NCI-H460 (cell line): ENCODE measurements at regions not wholly inside any gene's neighbourhood (a gene's known extent, or its start where the extent isn't known, plus 50 kb on each side); places are given as distances from the start of the nearest gene placed in this dataset.
A peak's percentile ranks its signal among the peaks of the same experiment; 100 is the strongest.

Source experiments
- DNase-seq: peaks from one replicate; pipeline ENCODE4 v3.0.0-alpha.2; 2016; ENCODE audit warnings: low read depth; ENCODE audit errors: extremely low read depth

GRCh38 chr12:115449526-115449925, 765.6 kb upstream of the TBX3 start:
- no peak for DNase-seq

DNA sequence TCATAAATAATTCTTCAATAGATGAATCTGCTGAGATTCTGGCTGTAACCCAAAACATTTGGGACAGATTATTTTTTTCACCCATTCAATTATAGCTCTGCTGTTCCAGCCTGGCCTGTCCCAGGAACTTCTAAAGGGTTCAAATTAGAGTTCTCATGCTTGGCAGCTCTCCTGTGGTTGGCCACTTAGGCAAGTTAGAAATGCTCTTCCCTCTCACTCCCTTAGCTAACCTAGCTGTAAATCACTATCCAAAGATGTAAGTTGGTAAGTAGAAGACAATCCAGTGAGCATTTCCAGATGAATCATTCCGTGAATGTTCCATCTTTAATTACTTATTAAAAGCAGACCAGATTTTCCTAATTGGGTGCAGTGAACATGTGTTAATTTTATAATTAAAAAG, 760.4 kb upstream of the TBX3 start:
- no peak for DNase-seq

DNA sequence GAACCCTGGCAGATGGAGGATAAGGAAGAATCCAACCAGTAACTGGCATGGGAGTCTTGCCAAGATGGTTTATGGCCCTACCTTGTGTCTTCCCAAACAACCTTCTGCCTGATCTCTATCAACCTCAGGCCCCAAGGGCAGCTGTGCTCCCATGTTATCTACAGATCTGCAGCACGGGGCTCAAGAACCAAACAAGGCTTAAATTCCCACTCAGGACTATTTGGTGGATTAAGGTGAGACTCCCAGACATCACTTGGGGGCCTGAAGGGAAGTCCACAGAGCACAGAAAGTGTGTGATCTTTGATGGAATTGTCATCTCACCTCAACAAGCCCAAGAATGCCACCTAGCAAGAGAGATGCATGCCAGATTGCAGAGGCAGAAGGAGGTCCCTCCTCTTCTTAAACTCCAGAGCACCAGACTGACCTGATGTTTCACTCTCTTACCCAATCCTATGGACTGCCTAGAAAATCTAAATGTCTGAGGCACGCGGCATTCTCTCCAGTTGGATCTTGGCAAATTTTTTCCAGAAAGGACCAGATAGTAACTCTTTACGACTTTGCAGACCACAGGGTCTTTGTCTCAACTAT, 759.5 kb upstream of the TBX3 start:
- DNase-seq, result no peak

DNA sequence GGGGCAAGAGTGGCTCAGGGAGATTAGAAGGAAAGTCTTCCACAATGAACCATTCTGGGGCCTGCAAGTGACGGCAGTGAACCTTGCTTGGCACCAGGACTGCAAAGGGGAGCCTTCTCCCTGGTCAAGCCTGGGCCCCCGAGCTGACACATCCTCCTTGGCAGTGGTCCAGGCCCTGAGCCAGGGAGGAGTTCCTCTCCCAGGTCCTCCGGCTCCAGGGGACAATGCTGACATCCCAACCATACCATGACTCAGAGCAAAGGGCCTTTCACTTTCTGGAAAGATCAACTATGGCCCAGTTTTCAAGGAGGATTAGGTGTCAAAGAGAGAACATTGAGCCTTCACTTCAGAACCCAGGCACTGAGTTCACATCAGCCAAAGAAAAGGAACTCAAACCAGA, 756.5 kb upstream of the TBX3 start:
- DNase-seq, result peak; percentile 19

DNA sequence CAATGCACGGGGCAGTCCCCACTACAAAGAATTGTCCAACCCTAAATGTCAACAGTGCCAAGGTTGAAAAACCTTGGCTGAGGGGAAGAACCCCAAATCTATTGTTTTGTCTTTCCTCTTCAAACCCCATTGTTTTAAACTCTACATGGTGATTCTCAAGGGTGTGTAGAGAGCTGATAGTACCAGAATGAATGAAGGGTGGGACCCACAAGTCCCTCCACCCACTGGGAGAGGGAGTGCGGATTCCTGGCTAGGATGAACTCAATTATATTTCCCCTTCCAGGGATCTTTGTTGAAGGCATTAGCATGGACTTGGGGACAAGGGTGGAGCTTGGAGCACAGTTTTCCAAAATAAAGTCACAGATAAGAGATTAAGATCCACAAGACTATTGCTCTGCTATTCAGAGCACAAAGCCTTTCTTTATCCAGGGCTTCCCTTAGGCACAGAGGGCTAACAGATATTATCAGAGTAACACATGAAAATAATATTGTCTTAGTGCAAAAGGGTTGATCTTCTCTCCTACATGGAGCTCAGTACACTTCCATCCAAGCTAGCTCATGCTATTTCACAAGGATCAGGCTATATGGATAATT, 755.1 kb upstream of the TBX3 start:
- DNase-seq, result no peak

DNA sequence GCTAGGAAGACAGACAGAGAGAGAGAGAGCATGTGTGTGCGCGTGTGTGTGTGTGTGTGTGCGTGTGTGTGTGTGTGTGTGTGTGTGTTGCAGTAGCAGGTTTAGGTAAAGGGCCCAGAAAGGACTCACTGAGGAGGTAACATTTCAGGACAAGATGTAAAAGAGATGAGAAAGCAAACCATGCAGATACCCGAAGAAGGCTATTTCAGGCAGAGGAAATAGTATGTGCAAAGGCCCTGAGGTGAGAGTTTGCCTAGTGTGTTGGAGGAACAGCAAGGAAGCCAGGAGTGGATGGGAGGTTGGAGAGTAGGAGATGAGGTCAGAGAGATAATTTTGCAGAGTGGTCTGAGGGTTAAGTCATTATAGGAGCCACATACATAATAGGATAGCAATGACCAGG, 754.3 kb upstream of the TBX3 start:
- no peak for DNase-seq

GRCh38 chr12:115437061-115437567, 753.1 kb upstream of the TBX3 start:
- no peak for DNase-seq

- DNase-seq, result no peak
These were observed 749.1 kb upstream of the TBX3 start for GRCh38 chr12:115433014-115433634.

DNA sequence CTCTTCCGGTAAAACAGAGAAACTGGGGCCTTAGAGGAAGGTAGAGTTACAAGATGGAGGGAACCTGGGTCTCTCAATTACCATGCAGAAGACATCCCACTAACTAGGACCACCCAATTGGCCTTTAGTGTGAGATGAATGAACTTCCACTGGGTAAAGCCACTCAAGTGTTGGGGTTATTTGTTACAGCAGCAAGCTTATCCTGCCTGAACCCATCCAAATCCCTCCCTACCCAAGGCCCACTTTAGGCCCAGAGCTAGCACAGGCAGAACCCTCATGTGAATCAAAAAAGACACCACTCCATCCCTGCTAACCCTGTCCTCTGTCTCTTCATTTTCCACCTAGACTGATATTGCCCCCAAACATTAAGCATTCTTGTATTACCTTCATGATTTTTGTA, 746.7 kb upstream of the TBX3 start:
- no peak for DNase-seq

DNA sequence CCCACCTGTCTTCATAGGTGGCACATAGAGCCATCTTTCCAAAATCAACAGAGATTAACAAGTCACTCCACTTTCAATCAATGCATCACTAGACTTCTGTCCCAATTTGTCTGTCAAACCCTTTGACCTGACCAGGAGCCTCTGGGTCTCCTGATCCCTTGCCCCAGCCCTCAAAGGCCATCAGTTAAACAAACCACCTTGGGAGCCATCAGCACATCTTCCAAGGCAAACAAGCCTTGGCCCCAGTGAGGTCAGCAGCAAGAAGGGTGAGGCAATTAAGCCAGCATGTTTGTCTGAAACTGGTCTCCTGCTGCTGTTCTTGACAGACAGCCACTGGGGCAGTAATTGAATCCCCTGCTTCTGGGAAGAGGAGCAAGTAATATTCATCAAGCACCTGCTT, 742.8 kb upstream of the TBX3 start:
- DNase-seq, result no peak

DNA sequence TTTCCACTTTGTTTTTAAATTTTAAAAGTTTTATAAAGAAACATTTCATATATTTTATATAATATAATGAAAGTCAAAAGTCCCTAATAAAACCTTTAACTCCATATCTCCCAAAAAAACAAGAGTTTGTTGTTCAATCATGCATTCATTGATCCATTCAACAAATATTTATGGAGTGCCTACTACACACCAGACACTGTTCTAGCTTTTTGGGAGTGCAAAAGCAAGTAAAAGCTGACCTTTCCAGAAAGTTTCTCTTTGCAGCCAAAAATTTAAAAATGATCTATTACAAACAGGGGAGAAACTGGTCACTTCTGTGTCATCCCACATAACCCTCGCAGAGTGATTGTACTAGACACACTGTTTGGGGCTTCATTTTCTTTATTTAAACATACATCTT, 740.0 kb upstream of the TBX3 start:
- no peak for DNase-seq

GRCh38 chr12:115423546-115423987, 739.6 kb upstream of the TBX3 start:
- no peak for DNase-seq

DNA sequence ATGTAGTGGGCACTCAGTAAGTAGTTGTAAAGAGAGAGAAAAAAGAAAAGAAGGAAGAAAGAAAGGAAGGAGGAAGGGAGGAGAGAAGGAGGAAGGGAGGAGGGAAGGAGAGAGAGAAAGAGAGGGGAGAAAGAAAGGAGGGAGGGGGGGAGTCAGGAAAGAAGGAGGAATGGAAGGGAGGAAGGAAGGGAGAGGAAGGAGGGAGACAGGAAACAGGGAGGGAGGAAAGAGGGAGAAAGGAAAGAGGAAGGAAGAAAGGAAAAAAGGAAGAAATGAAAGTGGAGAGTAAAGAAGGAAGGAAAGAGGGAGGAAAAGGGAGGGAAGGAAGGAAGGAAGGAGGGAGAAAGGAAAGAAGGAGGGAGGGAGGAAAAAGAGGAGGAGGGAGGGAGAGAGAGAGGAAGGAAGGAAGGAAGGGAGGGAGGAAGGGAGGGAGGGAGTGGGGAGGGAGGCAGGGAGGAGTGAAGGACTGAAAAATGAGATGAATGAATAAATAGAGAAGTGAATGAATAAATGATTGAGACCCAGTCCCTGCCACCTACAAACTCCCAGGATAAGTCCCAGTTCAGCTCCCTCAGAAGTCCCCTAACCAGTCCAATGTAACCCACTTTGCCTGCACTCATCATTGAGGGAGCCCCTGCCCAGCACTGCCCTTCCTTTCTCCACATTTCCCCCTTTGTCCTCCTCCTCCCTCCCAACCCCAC, 739.0 kb upstream of the TBX3 start:
- no peak for DNase-seq

DNA sequence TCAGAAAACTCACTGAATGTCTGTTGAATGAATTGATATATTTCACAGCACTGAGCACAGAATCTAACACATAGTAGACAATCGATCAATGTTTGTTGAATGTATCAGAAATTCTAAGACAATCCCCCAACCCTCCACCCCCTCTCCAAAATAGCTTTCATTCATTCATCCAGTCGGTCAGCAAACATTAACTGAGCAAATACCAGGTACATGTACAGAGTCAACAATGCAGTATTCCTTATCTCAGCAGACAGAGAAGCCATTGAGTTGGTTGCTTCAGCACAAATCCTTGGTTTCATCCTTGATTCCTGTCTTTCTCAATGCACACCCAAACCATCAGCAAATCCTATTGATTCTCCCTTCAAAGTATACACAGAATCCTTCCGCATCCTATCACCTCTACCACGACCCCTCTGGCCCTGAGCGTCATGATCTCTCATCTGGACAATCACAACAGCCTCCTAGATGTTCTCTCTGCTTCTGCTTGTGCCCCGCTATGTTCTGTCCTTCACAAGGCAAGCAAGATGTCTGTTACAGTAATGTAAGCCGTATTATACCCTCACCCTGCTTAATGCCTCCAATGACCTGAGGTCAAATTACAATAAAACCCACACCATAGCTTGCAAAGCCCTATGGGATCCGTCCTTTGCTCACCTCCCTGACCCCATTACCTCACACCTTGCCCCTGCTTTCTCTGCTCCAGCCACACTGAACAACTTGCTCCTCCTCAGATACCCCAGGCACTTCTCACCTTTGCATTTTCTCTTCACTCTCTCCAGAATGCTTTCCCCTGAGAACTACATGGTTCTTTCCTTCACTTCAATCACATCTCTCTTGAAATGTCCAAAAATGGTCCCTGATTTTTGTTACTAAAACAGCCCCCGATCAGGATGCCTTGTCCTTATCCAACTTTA, 738.1 kb upstream of the TBX3 start:
- no peak for DNase-seq

DNA sequence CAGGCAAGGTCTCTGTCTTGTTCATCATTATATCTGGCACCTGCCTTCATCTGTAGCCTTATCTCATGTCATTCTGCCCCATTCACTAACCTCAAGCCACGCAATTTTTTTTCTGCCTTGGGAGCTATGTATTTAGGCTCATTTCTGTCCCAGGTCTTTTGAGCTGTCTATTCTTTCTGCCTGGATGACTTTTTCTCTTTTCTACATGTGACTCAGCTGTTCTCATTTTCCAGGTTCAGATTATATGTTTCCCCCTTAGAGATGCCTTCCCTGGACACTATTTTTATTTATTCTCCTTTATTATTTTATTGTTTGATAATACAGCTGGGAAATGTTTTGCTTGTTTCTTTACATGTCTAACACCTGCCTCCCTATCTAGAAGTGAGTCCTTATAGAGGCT, 737.4 kb upstream of the TBX3 start:
- DNase-seq, result no peak

- no peak for DNase-seq
These were observed 735.2 kb upstream of the TBX3 start for GRCh38 chr12:115419145-115419646.

- DNase-seq, result no peak
These were observed 733.6 kb upstream of the TBX3 start for GRCh38 chr12:115417610-115418009.

GRCh38 chr12:115416869-115417268, 732.9 kb upstream of the TBX3 start:
- no peak for DNase-seq

- DNase-seq, result no peak
These were observed 729.7 kb upstream of the TBX3 start for GRCh38 chr12:115413626-115414025.

DNA sequence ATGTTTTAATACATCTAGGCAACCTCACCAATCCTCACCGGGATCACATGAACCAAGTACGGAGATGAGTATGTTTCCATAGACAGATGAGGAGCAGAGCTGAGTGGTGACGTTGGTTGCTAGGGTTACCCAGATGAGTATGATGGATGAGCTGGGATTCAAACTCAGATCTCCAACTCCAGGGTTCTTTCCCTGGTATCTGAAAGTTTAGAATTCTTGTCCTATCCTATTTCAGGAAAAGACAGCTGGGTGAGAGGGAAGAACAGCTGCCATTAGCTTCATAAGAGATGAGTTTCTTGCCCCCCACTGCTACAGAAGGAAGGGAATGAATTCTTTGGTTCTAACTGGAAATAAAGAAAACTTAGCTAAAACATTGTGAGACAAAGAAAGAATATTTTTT, 728.9 kb upstream of the TBX3 start:
- no peak for DNase-seq
